ENCODE measurements at regions not wholly inside any gene's neighbourhood (a gene's known extent, or its start where the extent isn't known, plus 50 kb on each side); places are given as distances from the start of the nearest gene placed in this dataset.
A peak's percentile ranks its signal among the peaks of the same experiment; 100 is the strongest.

DNA sequence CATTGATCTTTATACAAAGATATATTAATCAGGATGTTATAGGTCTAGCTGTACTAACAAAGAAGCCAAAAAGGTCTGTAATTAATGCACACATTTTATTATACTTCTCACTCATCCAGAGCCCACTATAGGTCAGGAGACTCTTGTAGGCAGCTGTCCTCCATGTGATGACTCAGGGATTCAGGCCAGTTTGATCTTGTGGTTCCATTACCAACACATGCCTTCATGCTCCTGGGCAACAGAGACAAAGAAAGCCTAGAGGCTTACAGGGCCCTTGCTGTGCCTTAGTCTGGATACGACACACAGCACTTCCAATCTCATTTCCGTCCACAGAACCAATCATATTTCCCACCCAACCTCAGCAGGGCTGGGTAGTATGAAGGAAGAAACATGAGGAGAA, 150.3 kb upstream of the NCAM1 start:
- Histone ChIP-seq H3K4me2 (ENCODE audit: low read length) (no peak overlapping the region), H2BK120ac (ENCODE audit: insufficient read depth, low read length, poor library complexity) (no peak overlapping the region)
- WGBS (ENCODE audit: extremely low coverage, insufficient coverage, insufficient read length), result no CpG with 5 or more reads among the region's 2 CpGs

DNA sequence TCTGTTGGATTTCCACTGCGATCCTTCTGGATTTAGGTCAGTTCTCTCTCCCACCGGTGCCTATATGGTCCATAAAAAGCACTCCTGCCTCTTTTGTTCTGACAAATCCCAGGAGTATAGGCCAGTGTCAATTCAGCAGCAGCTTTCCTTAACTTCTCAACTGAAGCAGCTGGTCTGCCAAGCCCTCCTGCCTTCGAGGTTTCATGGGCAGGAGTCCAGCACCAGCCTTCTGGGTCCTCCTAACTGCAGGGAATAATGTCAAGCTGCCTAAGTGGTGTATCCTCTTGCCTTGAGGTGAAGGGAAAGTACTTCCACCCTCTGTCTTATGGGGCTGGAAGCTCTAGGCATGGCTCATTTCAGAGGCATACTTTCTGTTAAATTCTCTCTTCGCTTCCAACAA, 149.4 kb upstream of the NCAM1 start:
- Histone ChIP-seq H3K27me3 (ENCODE audit: insufficient read depth, low read length) (no peaks in the 10 kb centered on the region), H3K79me2 (ENCODE audit: control insufficient read depth, insufficient read depth, low read length, poor library complexity) (no peaks in the 10 kb centered on the region)

More for the DNA sequence above, 150.3 kb upstream of the NCAM1 start:
- Histone ChIP-seq H4K12ac (ENCODE audit: low read depth, low read length) (no peak overlapping the region), H3K9me3 (ENCODE audit: insufficient read depth, low read depth, low read length) (peaks cover 3% of the 10 kb centered on the region), H3K14ac (ENCODE audit: low read length) (no peak overlapping the region), H3K4me1 (ENCODE audit: control insufficient read depth in 1 of 2, insufficient read depth in 2 of 2, low read length in 2 of 2) (no peaks in the 10 kb centered on the region), H3K36me3 (ENCODE audit: control insufficient read depth in 1 of 2, insufficient read depth in 2 of 2, low read length in 2 of 2) (no peaks in the 10 kb centered on the region), H2BK5ac (ENCODE audit: low read depth, low read length, poor library complexity) (no peak overlapping the region), H3K9ac (ENCODE audit: low read length) (peak overlapping the region; percentile 67), H3K23ac (ENCODE audit: low read length) (no peak overlapping the region), H4K8ac (ENCODE audit: low read depth, low read length) (no peak overlapping the region), H4K91ac (ENCODE audit: low read depth, low read length) (no peak overlapping the region), H2AK5ac (ENCODE audit: low read length) (no peak overlapping the region), H3K18ac (ENCODE audit: low read length) (no peak overlapping the region), H3K79me1 (ENCODE audit: low read length) (no peaks in the 10 kb centered on the region), H3K79me2 (ENCODE audit: control insufficient read depth, insufficient read depth, low read length, poor library complexity) (no peaks in the 10 kb centered on the region), H3K27ac (ENCODE audit: low read depth, low read length) (no peak overlapping the region), H2AFZ (ENCODE audit: insufficient read depth, low read length, poor library complexity) (no peak overlapping the region), H3K4me3 (ENCODE audit: low read depth, low read length) (no peak overlapping the region), H2BK12ac (ENCODE audit: low read length) (no peak overlapping the region), H3K4ac (ENCODE audit: low read depth, low read length) (no peak overlapping the region), H3K27me3 (ENCODE audit: insufficient read depth, low read length) (no peaks in the 10 kb centered on the region)
- DNase-seq, result no peak

DNA sequence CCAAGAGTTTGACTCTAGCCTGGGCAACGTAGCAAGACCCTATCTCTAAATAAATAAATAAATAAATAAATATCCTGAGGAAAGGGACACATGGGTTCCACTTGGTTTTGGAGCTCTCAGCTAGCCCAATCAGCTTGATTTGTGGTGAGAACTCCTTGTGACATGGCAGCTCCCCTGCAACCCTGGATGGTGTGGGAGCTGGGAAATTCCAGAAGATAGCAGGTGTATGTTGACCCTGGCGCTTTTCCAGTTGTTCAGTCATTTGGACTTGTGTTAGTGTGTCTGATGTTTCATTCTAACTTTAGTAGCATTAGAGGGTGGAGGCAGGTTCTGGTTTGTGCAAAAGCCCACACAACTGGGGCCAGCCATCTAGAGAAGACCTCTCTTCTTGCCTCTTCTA, 148.5 kb upstream of the NCAM1 start:
- WGBS (ENCODE audit: extremely low coverage, insufficient coverage, insufficient read length), result no CpG with 5 or more reads among the region's 2 CpGs
- no peak overlapping the region for H3K4me3 ChIP-seq (ENCODE audit: low read depth, low read length)
- H3K23ac ChIP-seq (ENCODE audit: low read length), result no peak overlapping the region

More for the DNA sequence above, 149.4 kb upstream of the NCAM1 start:
- WGBS (ENCODE audit: extremely low coverage, insufficient coverage, insufficient read length), result no CpG with 5 or more reads among the region's 4 CpGs
- no peak overlapping the region for H2AK5ac ChIP-seq (ENCODE audit: low read length)
- no peak overlapping the region for H3K4me3 ChIP-seq (ENCODE audit: low read depth, low read length)
- H3K36me3 ChIP-seq (ENCODE audit: control insufficient read depth in 1 of 2, insufficient read depth in 2 of 2, low read length in 2 of 2), result no peaks in the 10 kb centered on the region
- H3K79me1 ChIP-seq (ENCODE audit: low read length), result no peaks in the 10 kb centered on the region
- no peak overlapping the region for H3K9ac ChIP-seq (ENCODE audit: low read length)
- no peak overlapping the region for H4K91ac ChIP-seq (ENCODE audit: low read depth, low read length)
- H3K9me3 ChIP-seq (ENCODE audit: insufficient read depth, low read depth, low read length), result peaks cover 3% of the 10 kb centered on the region
- no peak overlapping the region for H2BK120ac ChIP-seq (ENCODE audit: insufficient read depth, low read length, poor library complexity)
- H3K14ac ChIP-seq (ENCODE audit: low read length), result no peak overlapping the region
- H3K4me1 ChIP-seq (ENCODE audit: control insufficient read depth in 1 of 2, insufficient read depth in 2 of 2, low read length in 2 of 2), result no peaks in the 10 kb centered on the region
- no peak overlapping the region for H2BK5ac ChIP-seq (ENCODE audit: low read depth, low read length, poor library complexity)
- H3K4me2 ChIP-seq (ENCODE audit: low read length), result no peak overlapping the region
- no peak overlapping the region for H3K18ac ChIP-seq (ENCODE audit: low read length)
- no peak overlapping the region for H2BK12ac ChIP-seq (ENCODE audit: low read length)
- H4K8ac ChIP-seq (ENCODE audit: low read depth, low read length), result no peak overlapping the region
- H2AFZ ChIP-seq (ENCODE audit: insufficient read depth, low read length, poor library complexity), result no peak overlapping the region
- DNase-seq, result no peak
- no peak overlapping the region for H3K4ac ChIP-seq (ENCODE audit: low read depth, low read length)
- H3K23ac ChIP-seq (ENCODE audit: low read length), result no peak overlapping the region
- no peak overlapping the region for H4K12ac ChIP-seq (ENCODE audit: low read depth, low read length)
- no peak overlapping the region for H3K27ac ChIP-seq (ENCODE audit: low read depth, low read length)

DNA sequence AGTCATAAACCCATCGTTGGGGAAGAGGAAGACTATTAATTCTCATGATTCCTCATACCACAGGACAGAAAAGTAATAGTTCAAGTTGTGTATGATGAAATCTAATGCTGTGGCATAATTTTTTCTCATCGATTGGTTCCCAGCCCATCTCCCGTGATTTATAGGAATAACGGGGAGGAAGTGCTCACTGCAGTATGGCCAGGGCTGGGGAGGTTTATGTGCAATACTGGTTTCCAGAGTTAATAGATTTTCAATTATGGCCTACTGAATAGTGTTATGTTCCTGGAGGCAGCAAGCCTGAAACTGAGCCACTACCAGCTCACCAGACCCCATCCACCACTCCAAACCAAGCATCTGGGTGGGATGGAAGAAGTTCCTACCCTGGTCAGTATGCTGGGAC, 147.1 kb upstream of the NCAM1 start:
- Histone ChIP-seq H3K23ac (ENCODE audit: low read length) (no peak overlapping the region), H4K12ac (ENCODE audit: low read depth, low read length) (no peak overlapping the region), H2AK5ac (ENCODE audit: low read length) (no peak overlapping the region), H3K4me3 (ENCODE audit: low read depth, low read length) (no peak overlapping the region), H2AFZ (ENCODE audit: insufficient read depth, low read length, poor library complexity) (no peak overlapping the region), H3K9me3 (ENCODE audit: insufficient read depth, low read depth, low read length) (peaks cover 3% of the 10 kb centered on the region), H3K4me1 (ENCODE audit: control insufficient read depth in 1 of 2, insufficient read depth in 2 of 2, low read length in 2 of 2) (no peaks in the 10 kb centered on the region), H3K36me3 (ENCODE audit: control insufficient read depth in 1 of 2, insufficient read depth in 2 of 2, low read length in 2 of 2) (no peaks in the 10 kb centered on the region), H3K4me2 (ENCODE audit: low read length) (no peak overlapping the region), H3K18ac (ENCODE audit: low read length) (no peak overlapping the region), H3K27ac (ENCODE audit: low read depth, low read length) (no peak overlapping the region), H2BK12ac (ENCODE audit: low read length) (no peak overlapping the region), H3K27me3 (ENCODE audit: insufficient read depth, low read length) (no peaks in the 10 kb centered on the region), H3K14ac (ENCODE audit: low read length) (no peak overlapping the region), H3K4ac (ENCODE audit: low read depth, low read length) (no peak overlapping the region), H2BK5ac (ENCODE audit: low read depth, low read length, poor library complexity) (no peak overlapping the region), H4K91ac (ENCODE audit: low read depth, low read length) (no peak overlapping the region), H3K9ac (ENCODE audit: low read length) (no peak overlapping the region), H3K79me2 (ENCODE audit: control insufficient read depth, insufficient read depth, low read length, poor library complexity) (no peaks in the 10 kb centered on the region), H4K8ac (ENCODE audit: low read depth, low read length) (no peak overlapping the region), H2BK120ac (ENCODE audit: insufficient read depth, low read length, poor library complexity) (no peak overlapping the region), H3K79me1 (ENCODE audit: low read length) (no peaks in the 10 kb centered on the region)
- no peak for DNase-seq
- WGBS (ENCODE audit: extremely low coverage, insufficient coverage, insufficient read length), result no CpG with 5 or more reads among the region's 4 CpGs

More for the DNA sequence above, 148.5 kb upstream of the NCAM1 start:
- Histone ChIP-seq H3K27me3 (ENCODE audit: insufficient read depth, low read length) (no peaks in the 10 kb centered on the region), H3K9ac (ENCODE audit: low read length) (no peak overlapping the region), H3K14ac (ENCODE audit: low read length) (no peak overlapping the region), H3K27ac (ENCODE audit: low read depth, low read length) (no peak overlapping the region), H2AFZ (ENCODE audit: insufficient read depth, low read length, poor library complexity) (no peak overlapping the region), H3K9me3 (ENCODE audit: insufficient read depth, low read depth, low read length) (peaks cover 3% of the 10 kb centered on the region), H3K36me3 (ENCODE audit: control insufficient read depth in 1 of 2, insufficient read depth in 2 of 2, low read length in 2 of 2) (no peaks in the 10 kb centered on the region), H4K12ac (ENCODE audit: low read depth, low read length) (no peak overlapping the region), H2AK5ac (ENCODE audit: low read length) (no peak overlapping the region), H3K79me1 (ENCODE audit: low read length) (no peaks in the 10 kb centered on the region), H3K4ac (ENCODE audit: low read depth, low read length) (no peak overlapping the region), H2BK120ac (ENCODE audit: insufficient read depth, low read length, poor library complexity) (no peak overlapping the region), H2BK12ac (ENCODE audit: low read length) (no peak overlapping the region), H3K4me1 (ENCODE audit: control insufficient read depth in 1 of 2, insufficient read depth in 2 of 2, low read length in 2 of 2) (no peaks in the 10 kb centered on the region), H2BK5ac (ENCODE audit: low read depth, low read length, poor library complexity) (no peak overlapping the region), H3K4me2 (ENCODE audit: low read length) (no peak overlapping the region), H4K91ac (ENCODE audit: low read depth, low read length) (no peak overlapping the region), H3K18ac (ENCODE audit: low read length) (no peak overlapping the region), H3K79me2 (ENCODE audit: control insufficient read depth, insufficient read depth, low read length, poor library complexity) (no peaks in the 10 kb centered on the region), H4K8ac (ENCODE audit: low read depth, low read length) (no peak overlapping the region)
- DNase-seq, result no peak

All from trophoblast cell (in vitro differentiated cells and primary cell).